A549 (cell line): ENCODE measurements at regions not wholly inside any gene's neighbourhood (a gene's known extent, or its start where the extent isn't known, plus 50 kb on each side); places are given as distances from the start of the nearest gene placed in this dataset.

Source experiments
- ATAC-seq, 2 experiments: fragments of 200-7000 bp in 1 of 2; fragments of >200 bp in 1 of 2; cut with Nextera tagmentation in 1 of 2; cut with Tn5 transposase in 1 of 2; 3 replicates each; pipeline versions ENCODE4 v1.8.0 to v1.9.1; 2018 to 2020; ENCODE audit warnings: mild to moderate bottlenecking in 1 of 2, moderate library complexity in 1 of 2
- CTCF ChIA-PET: fragments of 300-600 bp; sonication (Branson Sonifier 250); formaldehyde crosslinking; extraction: SDS; loops from one replicate; lab custom pipeline; 2021; ENCODE audit warnings: antibody characterized with exemption, inconsistent platforms; lab: Yijun Ruan, JAX
- POLR2A ChIA-PET: fragments of 350-600 bp; formaldehyde crosslinking; extraction: SDS; loops from one replicate; lab custom pipeline; 2021; ENCODE audit warnings: antibody characterized with exemption, inconsistent platforms; lab: Yijun Ruan, JAX
- DNase-seq, 2 experiments: peaks; one replicate each; pipeline versions ENCODE4 v3.0.0 to v3.0.0-alpha.2; 2011 to 2016; ENCODE audit warnings: low read depth in 1 of 2, low spot score in 1 of 2
- FAIRE-seq: peaks from 2 replicates; lab custom pipeline; 2011; peaks lifted over from hg19 to GRCh38; lab: Jason Lieb, UNC
- H3K27ac ChIP-seq, 2 experiments: fragments of >200 bp; sonication (Bioruptor Twin); formaldehyde crosslinking; 3 replicates each; pipeline ENCODE4 v1.5.1; 2016 to 2017
- H3K4me1 ChIP-seq: fragments of >200 bp; sonication (Bioruptor Twin); formaldehyde crosslinking; 3 replicates; pipeline ENCODE4 v1.6.1; 2016
- H3K4me2 ChIP-seq: fragments of >200 bp; sonication (Bioruptor Twin); formaldehyde crosslinking; 3 replicates; pipeline ENCODE4 v1.6.1; 2016
- H3K4me3 ChIP-seq: fragments of >200 bp; sonication (Bioruptor Twin); formaldehyde crosslinking; 3 replicates; pipeline ENCODE4 v1.5.1; 2016
- H3K9me3 ChIP-seq: fragments of >200 bp; sonication (Bioruptor Twin); formaldehyde crosslinking; 3 replicates; pipeline ENCODE4 v1.6.1; 2016
- BCL3 ChIP-seq: fragments of >200 bp; sonication (Bioruptor Twin); formaldehyde crosslinking; IDR thresholded peaks from 3 replicates; pipeline ENCODE4 v1.6.1; 2016
- CHD4 ChIP-seq: fragments of 200-600 bp; sonication (generic); IDR thresholded peaks from 2 replicates; pipeline ENCODE4 v1.6.1; 2016; ENCODE audit warnings: antibody characterized with exemption, mild to moderate bottlenecking, borderline replicate concordance
- CTCF ChIP-seq: fragments of >200 bp; sonication (Bioruptor Twin); formaldehyde crosslinking; IDR thresholded peaks from 3 replicates; pipeline ENCODE4 v1.5.1; 2016
- E2F6 ChIP-seq: IDR thresholded peaks from 2 replicates; pipeline ENCODE4 v1.6.1; 2012; ENCODE audit warnings: low read depth, borderline replicate concordance
- ESRRA ChIP-seq: fragments of 150-350 bp; IDR thresholded peaks from 2 replicates; pipeline ENCODE4 v1.6.1; 2014; ENCODE audit warnings: mild to moderate bottlenecking, low read length, borderline replicate concordance
- FOSB ChIP-seq: fragments of 250-450 bp; sonication (Bioruptor Pico); IDR thresholded peaks from 2 replicates; pipeline ENCODE4 v1.5.0; 2020; ENCODE audit warnings: mild to moderate bottlenecking, moderate library complexity
- FOXS1 ChIP-seq: fragments of 250-450 bp; sonication (Bioruptor Pico); IDR thresholded peaks from 2 replicates; pipeline ENCODE4 v1.5.0; 2020; ENCODE audit warnings: mild to moderate bottlenecking, moderate library complexity
- HDAC2 ChIP-seq: fragments of 200-600 bp; sonication (generic); IDR thresholded peaks from 2 replicates; pipeline ENCODE4 v1.6.1; 2016
- HES2 ChIP-seq: fragments of >200 bp; sonication (Bioruptor Twin); formaldehyde crosslinking; IDR thresholded peaks from 2 replicates; pipeline ENCODE4 v1.6.1; 2016
- HEYL ChIP-seq: fragments of 250-450 bp; sonication (Bioruptor Pico); IDR thresholded peaks from 2 replicates; pipeline ENCODE4 v1.8.0; 2021; ENCODE audit warnings: mild to moderate bottlenecking, moderate library complexity
- HMGXB4 ChIP-seq: fragments of 250-450 bp; sonication (Bioruptor Pico); IDR thresholded peaks from 2 replicates; pipeline ENCODE4 v1.5.0; 2021; ENCODE audit warnings: mild to moderate bottlenecking, moderate library complexity, borderline replicate concordance
- HOXA7 ChIP-seq: fragments of 250-450 bp; sonication (Bioruptor Pico); IDR thresholded peaks from 2 replicates; pipeline ENCODE4 v1.5.0; 2020; ENCODE audit warnings: mild to moderate bottlenecking, moderate library complexity
- HOXB13 ChIP-seq: fragments of 250-450 bp; sonication (Bioruptor Pico); IDR thresholded peaks from 2 replicates; pipeline ENCODE4 v1.5.0; 2020; ENCODE audit warnings: low read depth, mild to moderate bottlenecking, moderate library complexity
- HOXB5 ChIP-seq: fragments of 250-450 bp; sonication (Bioruptor Pico); IDR thresholded peaks from 2 replicates; pipeline ENCODE4 v1.5.0; 2020; ENCODE audit warnings: mild to moderate bottlenecking, moderate library complexity
- KDM5A ChIP-seq: fragments of 200-600 bp; sonication (generic); IDR thresholded peaks from 2 replicates; pipeline ENCODE4 v1.6.1; 2016; ENCODE audit warnings: antibody characterized with exemption, mild to moderate bottlenecking
- MAFK ChIP-seq: fragments of 450-650 bp; IDR thresholded peaks from 2 replicates; pipeline ENCODE4 v1.6.1; 2014; ENCODE audit not compliant: partially characterized antibody
- MAZ ChIP-seq: fragments of 150-350 bp; IDR thresholded peaks from 2 replicates; pipeline ENCODE4 v1.6.1; 2014; ENCODE audit warnings: antibody characterized with exemption, low read depth, low read length, borderline replicate concordance
- NFE2L2 ChIP-seq: fragments of 150-350 bp; conservative IDR thresholded peaks from 2 replicates; pipeline ENCODE4 v1.6.1; 2014; ENCODE audit warnings: low read length
- NR3C1 ChIP-seq: fragments of >200 bp; sonication (Bioruptor Twin); formaldehyde crosslinking; IDR thresholded peaks from 3 replicates; pipeline ENCODE4 v1.6.1; 2017
- POLR2A ChIP-seq: IDR thresholded peaks from 2 replicates; pipeline ENCODE4 v1.6.1; 2012; ENCODE audit warnings: mild to moderate bottlenecking, low read length
- POLR2AphosphoS2 ChIP-seq: conservative IDR thresholded peaks from 2 replicates; pipeline ENCODE4 v1.6.1; 2012; ENCODE audit warnings: low read length, improper control_type of control experiment, inconsistent platforms
- RAD21 ChIP-seq, 2 experiments: fragments of >200 bp in 1 of 2; sonication (Bioruptor Twin) in 1 of 2; formaldehyde crosslinking in 1 of 2; IDR thresholded peaks in 1 of 2; conservative IDR thresholded peaks in 1 of 2; 2 replicates in 1 of 2; 3 replicates in 1 of 2; pipeline ENCODE4 v1.6.1; 2012 to 2018; ENCODE audit warnings: inconsistent platforms in 1 of 2
- RCOR1 ChIP-seq: fragments of 150-350 bp; IDR thresholded peaks from 2 replicates; pipeline ENCODE4 v1.6.1; 2014; ENCODE audit warnings: antibody characterized with exemption, low read length, low read depth
- RNF2 ChIP-seq: fragments of 200-600 bp; sonication (generic); IDR thresholded peaks from 2 replicates; pipeline ENCODE4 v1.6.1; 2016; ENCODE audit warnings: low read depth, mild to moderate bottlenecking, antibody characterized with exemption, moderate library complexity, borderline replicate concordance
- USF2 ChIP-seq: fragments of 450-650 bp; IDR thresholded peaks from 2 replicates; pipeline ENCODE4 v1.6.1; 2014; ENCODE audit warnings: antibody characterized with exemption
- ZFP36 ChIP-seq: fragments of 450-650 bp; IDR thresholded peaks from 2 replicates; pipeline ENCODE4 v1.6.1; 2014; ENCODE audit warnings: borderline replicate concordance; ENCODE audit not compliant: partially characterized antibody
- WGBS: methylation state at CpG from one replicate; pipeline ENCODE4 v1.1.6; 2017; ENCODE audit errors: missing lambda C conversion rate; 5-methylcytosine and 5-hydroxymethylcytosine counted together

DNA sequence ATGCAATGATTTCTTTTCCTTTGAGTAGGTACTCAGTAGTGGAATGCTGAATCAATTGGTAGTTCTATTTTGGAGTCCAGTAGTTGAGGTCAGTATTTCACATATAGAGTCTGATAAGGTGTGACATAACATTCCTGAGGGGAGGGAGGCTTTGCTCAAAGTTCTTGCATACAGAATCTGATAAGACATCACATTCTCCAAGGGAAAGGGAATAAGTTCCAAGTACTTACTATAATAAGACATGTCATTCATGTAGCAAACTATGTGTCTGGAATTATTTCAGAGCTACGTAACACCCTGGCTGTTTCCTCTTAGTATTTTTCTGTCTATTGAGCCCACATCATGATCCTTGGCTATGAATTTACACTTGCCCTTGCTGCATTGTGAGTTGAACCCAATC lies 74.3 kb upstream of the POM121L12 start:
- Histone ChIP-seq H3K9me3 (no peaks in the 10 kb centered on the region), H3K4me1 (no peaks in the 10 kb centered on the region), H3K4me3 (no peak overlapping the region), H3K4me2 (no peak overlapping the region), H3K27ac (no peak overlapping the region)
- DNase-seq, result no peak
- POLR2A ChIA-PET, result no interaction called here
- FAIRE-seq, result no peak
- CTCF ChIA-PET, result no interaction called here
- TF ChIP-seq USF2 (no peak), RCOR1 (no peak), MAFK (no peak), E2F6 (no peak), NR3C1 (no peak), FOXS1 (no peak), HDAC2 (no peak), HOXA7 (CRISPR knock-in tag) (no peak), ZFP36 (no peak), RAD21 (conservative IDR thresholded peaks at IDR 0.05 in 1 of 2, IDR thresholded peaks at IDR 0.05 in 1 of 2) (no peak), FOSB (no peak), CTCF (no peak), POLR2A (no peak)
- WGBS, result 32% methylated on average over 1 of the region's 1 CpG
- no peak for ATAC-seq

DNA sequence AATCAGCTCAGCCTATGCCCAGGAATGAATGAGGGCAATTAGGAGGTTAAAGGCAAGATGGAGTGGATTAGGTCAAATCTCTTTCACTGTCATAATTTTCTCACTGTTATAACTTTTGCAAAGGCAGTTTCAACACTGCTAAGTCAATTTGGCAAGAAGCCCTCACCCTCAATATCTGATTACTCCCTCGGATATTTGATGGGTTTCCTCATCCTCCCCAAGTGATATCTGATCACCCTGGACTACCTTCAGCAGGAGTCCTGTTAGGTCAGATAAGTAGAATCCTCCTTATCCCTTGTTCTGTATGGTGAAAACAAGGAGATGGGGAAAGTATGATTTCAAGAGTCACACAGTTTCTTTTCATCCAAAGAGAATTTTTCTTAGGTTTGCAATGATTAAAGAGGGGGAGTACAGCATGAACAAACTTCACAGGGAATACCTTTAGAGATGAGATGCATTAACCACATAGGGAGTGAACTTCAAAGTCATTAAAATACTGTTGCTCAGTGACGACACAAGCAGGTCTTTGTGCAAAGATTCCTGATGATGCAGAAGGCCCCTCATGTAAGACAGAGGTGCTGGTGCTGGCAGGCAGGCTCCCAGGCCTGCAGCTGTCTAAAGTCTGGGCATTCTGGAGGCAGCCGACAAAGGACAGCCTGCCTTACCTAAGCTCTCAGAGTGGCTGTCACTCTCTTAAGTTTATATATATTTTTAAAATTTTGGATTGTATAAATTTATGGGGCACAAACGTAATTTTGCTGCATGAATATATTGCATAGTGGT lies 75.4 kb upstream of the POM121L12 start:
- WGBS, result 23% methylated on average over 4 of the region's 4 CpGs
- ATAC-seq (no peak), DNase-seq (no peak), FAIRE-seq (no peak)
- ChIA-PET CTCF (no interaction called here), POLR2A (no interaction called here)
- H3K4me2 ChIP-seq, result no peak overlapping the region
- H3K27ac ChIP-seq, result no peak overlapping the region
- H3K9me3 ChIP-seq, result no peaks in the 10 kb centered on the region
- no peak for TF ChIP-seq CHD4
- no peak for TF ChIP-seq HEYL (CRISPR knock-in tag)
- TF ChIP-seq HES2, result no peak
- TF ChIP-seq HMGXB4 (CRISPR knock-in tag), result no peak
- no peak for TF ChIP-seq RNF2
- no peak for TF ChIP-seq POLR2AphosphoS2
- TF ChIP-seq HOXB13 (CRISPR knock-in tag), result no peak
- TF ChIP-seq ESRRA, result no peak
- TF ChIP-seq BCL3, result no peak
- TF ChIP-seq NR3C1, result no peak
- TF ChIP-seq KDM5A, result no peak
- no peak for TF ChIP-seq MAZ
- TF ChIP-seq NFE2L2, result no peak
- TF ChIP-seq RAD21 (conservative IDR thresholded peaks at IDR 0.05 in 1 of 2, IDR thresholded peaks at IDR 0.05 in 1 of 2), result no peak
- no peak for TF ChIP-seq HOXB5 (CRISPR knock-in tag)
- no peak overlapping the region for H3K4me3 ChIP-seq
- H3K4me1 ChIP-seq, result no peaks in the 10 kb centered on the region
